Effector CD8-positive, alpha-beta T cell (primary cell): ENCODE measurements at regions not wholly inside any gene's neighbourhood (a gene's known extent, or its start where the extent isn't known, plus 50 kb on each side); places are given as distances from the start of the nearest gene placed in this dataset.

Experiments
- DNase-seq: peaks from one replicate; lab custom pipeline; 2025; lab: John Stamatoyannopoulos, UW

- no peak for DNase-seq
Observed at GRCh38 chr21:16832791-16833190, 680.1 kb upstream of the CXADR start.

DNA sequence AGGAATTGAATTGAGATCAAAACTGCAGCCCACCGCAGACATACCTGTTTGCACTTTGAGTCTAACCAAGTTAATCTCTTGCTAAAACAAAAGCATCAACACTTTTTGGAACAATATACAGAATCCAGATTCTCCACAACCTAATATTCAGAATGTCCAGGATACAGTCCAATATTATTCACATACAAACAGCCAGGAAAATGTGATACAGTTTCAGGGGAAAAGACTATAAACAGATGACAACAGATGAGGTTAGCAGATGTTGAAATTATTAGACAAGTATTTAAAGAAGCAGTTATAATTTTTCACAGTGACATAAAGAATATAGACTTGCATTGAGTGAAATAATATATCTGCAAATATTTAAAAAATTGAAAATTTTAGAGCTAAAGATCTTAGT, 678.1 kb upstream of the CXADR start:
- DNase-seq: no peak

- DNase-seq: no peak
Observed at GRCh38 chr21:16837321-16837720, 675.5 kb upstream of the CXADR start.

- no peak for DNase-seq
Observed at GRCh38 chr21:16837721-16838120, 675.1 kb upstream of the CXADR start.

GRCh38 chr21:16838331-16838730, 674.5 kb upstream of the CXADR start:
- no peak for DNase-seq

DNA sequence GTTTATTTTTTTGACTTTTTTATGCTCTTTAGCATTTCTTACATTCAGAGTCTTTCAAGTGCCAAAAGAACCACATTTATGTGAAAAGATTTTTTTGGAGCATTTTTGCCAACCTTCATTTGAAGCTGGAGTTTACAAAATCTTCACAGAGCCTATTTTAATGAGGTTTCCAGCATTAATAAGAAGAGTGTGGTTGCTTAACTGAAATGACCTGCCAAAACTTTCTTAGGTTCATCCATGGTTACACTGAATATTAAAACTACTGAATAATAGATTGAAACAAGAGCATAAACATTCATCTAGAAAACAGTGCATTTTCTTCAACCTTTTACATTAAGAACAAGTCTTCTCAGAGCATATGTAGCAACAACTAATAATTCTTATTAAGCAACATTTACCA, 672.3 kb upstream of the CXADR start:
- DNase-seq: no peak

GRCh38 chr21:16841975-16842695, 670.7 kb upstream of the CXADR start:
- no peak for DNase-seq

DNA sequence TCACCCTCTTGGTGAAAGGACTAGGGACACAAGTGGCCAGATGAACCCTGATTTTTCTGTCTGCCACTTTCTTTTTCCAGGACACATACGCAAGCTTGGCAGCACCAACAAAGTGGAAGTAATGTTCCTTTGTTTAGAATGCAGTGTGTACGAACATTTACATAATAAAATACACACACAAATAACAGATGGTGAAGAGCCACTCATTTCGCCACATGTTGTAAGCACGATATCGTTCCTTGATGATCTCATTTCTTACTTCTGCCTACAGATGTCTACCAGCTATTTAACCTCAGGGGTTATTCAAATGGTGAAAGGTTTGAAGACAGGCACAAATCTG, 670.2 kb upstream of the CXADR start:
- DNase-seq: no peak

DNA sequence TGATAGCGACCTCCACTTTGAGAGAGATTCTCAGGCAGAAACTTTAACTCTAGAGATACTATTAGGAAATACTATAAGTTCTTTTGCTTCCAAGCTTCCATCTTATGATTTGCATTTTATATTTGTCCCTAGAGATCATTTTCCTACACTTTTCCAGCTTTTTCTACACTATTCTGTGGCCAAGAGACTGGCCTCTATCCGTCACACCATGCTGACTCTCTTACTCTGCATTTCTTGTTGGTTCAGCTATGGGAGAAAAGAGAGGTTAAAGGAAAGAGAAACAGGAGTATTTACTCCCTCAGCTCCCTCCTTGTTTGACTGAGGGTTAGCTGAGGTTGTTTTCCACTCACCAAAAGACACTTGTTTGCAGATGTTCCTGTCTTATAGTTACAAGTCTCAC, 665.6 kb upstream of the CXADR start:
- DNase-seq: no peak

DNA sequence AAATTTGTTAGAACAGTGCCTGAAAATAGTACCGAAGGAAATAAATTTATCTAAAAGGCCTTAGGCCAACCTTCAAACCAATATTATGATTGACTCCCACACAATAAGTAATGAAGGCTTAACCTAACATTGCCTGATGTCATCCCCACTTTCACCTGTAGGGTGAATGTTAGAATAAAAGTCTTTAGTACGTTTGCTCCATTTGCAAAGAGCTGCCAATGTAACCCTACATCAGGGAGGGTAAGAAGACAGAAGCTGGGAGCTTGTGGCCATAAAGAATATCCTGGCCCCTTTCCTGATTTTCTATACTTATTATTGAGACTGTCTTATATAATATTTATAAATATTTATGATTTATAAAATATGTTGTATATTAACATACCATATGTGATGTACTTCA, 661.8 kb upstream of the CXADR start:
- no peak for DNase-seq

DNA sequence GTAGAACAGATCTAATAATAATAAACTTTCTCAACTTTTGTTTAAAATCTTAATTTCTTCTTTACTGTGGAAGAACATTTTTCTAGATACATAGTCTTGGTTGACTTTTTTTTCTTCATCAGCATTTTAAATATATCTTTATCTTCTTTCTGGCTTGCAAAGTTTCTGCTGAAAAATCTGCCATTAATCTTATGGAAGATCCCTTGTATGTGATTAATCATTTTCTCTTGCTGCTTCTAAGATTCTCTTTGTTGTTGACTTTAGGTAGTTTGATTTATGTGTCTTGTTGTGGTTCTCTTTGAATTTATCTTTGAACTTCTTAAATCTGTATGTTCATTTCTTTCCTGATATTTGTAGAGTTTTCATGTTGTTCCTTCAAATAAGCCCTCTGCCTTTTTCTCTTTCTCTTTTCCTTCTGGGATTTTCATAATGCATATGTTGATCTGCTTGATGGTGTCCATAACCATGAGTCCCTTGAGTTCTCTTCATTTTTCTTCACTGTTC, 657.6 kb upstream of the CXADR start:
- no peak for DNase-seq

GRCh38 chr21:16863362-16863905, 649.4 kb upstream of the CXADR start:
- no peak for DNase-seq

- DNase-seq: no peak
Observed at GRCh38 chr21:16863908-16864307, 648.9 kb upstream of the CXADR start.

GRCh38 chr21:16865632-16866031, 647.2 kb upstream of the CXADR start:
- no peak for DNase-seq

- DNase-seq: no peak
Observed at GRCh38 chr21:16866851-16867250, 646.0 kb upstream of the CXADR start.

DNA sequence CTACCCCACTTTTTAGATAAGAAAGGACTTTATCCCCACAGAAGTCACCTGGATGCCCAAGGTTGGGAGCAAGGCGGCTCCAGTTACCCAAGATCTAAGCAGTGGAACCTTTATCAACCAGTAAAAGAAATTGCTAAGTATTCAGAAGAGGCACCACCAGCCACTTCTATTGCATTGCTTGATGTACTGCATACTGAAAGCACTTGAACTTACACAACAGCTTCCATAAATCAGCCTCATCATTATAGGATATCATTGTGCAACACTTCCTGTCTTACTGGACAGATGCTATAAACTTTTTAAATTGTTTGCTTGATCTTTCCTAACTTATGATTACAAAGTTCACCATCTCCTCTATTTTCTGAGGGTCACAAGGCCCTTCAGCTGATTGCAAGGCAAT, 642.7 kb upstream of the CXADR start:
- no peak for DNase-seq

GRCh38 chr21:16872616-16873015, 640.2 kb upstream of the CXADR start:
- no peak for DNase-seq

GRCh38 chr21:16873176-16873575, 639.7 kb upstream of the CXADR start:
- no peak for DNase-seq

DNA sequence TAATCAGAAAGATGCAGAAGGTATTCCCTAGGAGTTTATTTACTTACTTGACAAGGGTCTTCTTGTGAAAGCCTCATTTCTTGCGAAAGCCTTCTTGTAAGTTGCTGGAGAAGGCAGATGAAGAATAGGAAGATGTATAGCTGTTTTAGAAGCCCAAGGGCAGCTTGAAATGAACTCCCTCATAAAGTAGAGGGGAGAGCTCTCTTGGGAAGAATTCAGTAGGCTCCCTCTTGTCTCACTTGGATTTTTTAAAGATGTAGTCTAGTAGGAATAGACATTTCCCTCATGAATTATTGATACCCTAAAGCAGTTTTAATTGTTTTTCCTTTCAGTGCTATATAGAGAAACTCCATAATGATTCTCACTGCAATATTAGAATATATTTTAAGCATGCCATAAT, 639.2 kb upstream of the CXADR start:
- no peak for DNase-seq

- DNase-seq: no peak
Observed at GRCh38 chr21:16879479-16879878, 633.4 kb upstream of the CXADR start.

DNA sequence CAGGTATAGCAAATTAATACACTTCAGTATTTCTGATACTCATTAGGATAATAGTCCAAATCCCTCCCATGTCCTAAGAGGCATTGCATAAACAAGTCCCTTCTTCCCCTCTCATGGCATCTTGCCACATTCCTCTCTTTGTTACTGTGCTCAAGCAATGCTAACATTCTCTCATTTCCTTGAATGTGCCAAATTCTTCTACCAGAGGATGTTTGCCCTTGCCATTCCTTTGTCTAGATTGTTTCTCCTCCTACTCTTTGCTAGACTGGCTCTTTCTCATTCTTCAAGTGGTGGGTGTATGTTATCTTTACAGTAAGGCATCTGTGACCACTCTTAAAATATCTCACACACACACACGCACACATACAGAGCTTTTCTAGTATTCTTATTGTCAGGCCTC, 621.0 kb upstream of the CXADR start:
- DNase-seq: no peak

- DNase-seq: no peak
Observed at GRCh38 chr21:16900685-16901084, 612.2 kb upstream of the CXADR start.

GRCh38 chr21:16908077-16908476, 604.8 kb upstream of the CXADR start:
- no peak for DNase-seq
